ENCODE measurements at regions not wholly inside any gene's neighbourhood (a gene's known extent, or its start where the extent isn't known, plus 50 kb on each side); places are given as distances from the start of the nearest gene placed in this dataset.

- Mint-ChIP-seq H3K4me3 (ENCODE audit: unreplicated experiment) (no peak overlapping the region), H3K36me3 (ENCODE audit: insufficient read depth, unreplicated experiment) (no peaks in the 10 kb centered on the region), H3K4me1 (ENCODE audit: low read depth, unreplicated experiment) (no peaks in the 10 kb centered on the region), H3K27ac (ENCODE audit: unreplicated experiment) (no peak overlapping the region), H3K9me3 (ENCODE audit: unreplicated experiment) (no peaks in the 10 kb centered on the region), H3K27me3 (ENCODE audit: insufficient read depth, unreplicated experiment) (no peaks in the 10 kb centered on the region)
- Histone ChIP-seq H3K9me3 (no peaks in the 10 kb centered on the region), H3K4me3 (ENCODE audit: low read depth, low read length) (no peak overlapping the region), H3K4me1 (no peaks in the 10 kb centered on the region), H3K27me3 (replicated peaks; ENCODE audit: control insufficient read depth, insufficient read depth, low read length) (no peaks in the 10 kb centered on the region), H3K36me3 (ENCODE audit: control insufficient read depth, insufficient read depth, low read length) (no peaks in the 10 kb centered on the region)
- DNase-seq = peak in 1 of 2 experiments; percentile 2
- no TSS peak for BruUV-seq (replicated peaks)
- POLR2A ChIA-PET = no interaction called here
- CTCF ChIA-PET = no interaction called here
- TF ChIP-seq, protein P1, sequence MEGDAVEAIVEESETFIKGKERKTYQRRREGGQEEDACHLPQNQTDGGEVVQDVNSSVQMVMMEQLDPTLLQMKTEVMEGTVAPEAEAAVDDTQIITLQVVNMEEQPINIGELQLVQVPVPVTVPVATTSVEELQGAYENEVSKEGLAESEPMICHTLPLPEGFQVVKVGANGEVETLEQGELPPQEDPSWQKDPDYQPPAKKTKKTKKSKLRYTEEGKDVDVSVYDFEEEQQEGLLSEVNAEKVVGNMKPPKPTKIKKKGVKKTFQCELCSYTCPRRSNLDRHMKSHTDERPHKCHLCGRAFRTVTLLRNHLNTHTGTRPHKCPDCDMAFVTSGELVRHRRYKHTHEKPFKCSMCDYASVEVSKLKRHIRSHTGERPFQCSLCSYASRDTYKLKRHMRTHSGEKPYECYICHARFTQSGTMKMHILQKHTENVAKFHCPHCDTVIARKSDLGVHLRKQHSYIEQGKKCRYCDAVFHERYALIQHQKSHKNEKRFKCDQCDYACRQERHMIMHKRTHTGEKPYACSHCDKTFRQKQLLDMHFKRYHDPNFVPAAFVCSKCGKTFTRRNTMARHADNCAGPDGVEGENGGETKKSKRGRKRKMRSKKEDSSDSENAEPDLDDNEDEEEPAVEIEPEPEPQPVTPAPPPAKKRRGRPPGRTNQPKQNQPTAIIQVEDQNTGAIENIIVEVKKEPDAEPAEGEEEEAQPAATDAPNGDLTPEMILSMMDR (IDR thresholded peaks at IDR 0.05; ENCODE audit: insufficient read depth in 1 of 2, low read depth in 1 of 2, low read length in 1 of 2, severe bottlenecking in 1 of 2, unreplicated experiment in 1 of 2) = peak; percentile 15 to 58
- intact Hi-C loops (cut with micrococcal nuclease; ENCODE audit: unreplicated experiment) = loop anchor here (1.0 to 2.0 kb wide), 4 partner anchors 413 to 666 kb away; no protein-coding TSS in a partner anchor
These were observed 1359.8 kb downstream of the ZPLD1 start for GRCh38 chr3:103794656-103795055.

GRCh38 chr3:103796068-103796467, 1361.3 kb downstream of the ZPLD1 start:
- Mint-ChIP-seq H3K9me3 (ENCODE audit: unreplicated experiment) (no peaks in the 10 kb centered on the region), H3K4me3 (ENCODE audit: unreplicated experiment) (no peak overlapping the region), H3K27ac (ENCODE audit: unreplicated experiment) (no peak overlapping the region), H3K27me3 (ENCODE audit: insufficient read depth, unreplicated experiment) (no peaks in the 10 kb centered on the region), H3K4me1 (ENCODE audit: low read depth, unreplicated experiment) (no peaks in the 10 kb centered on the region), H3K36me3 (ENCODE audit: insufficient read depth, unreplicated experiment) (no peaks in the 10 kb centered on the region)
- no peak for DNase-seq
- Histone ChIP-seq H3K36me3 (ENCODE audit: control insufficient read depth, insufficient read depth, low read length) (no peaks in the 10 kb centered on the region), H3K27me3 (replicated peaks; ENCODE audit: control insufficient read depth, insufficient read depth, low read length) (no peaks in the 10 kb centered on the region), H3K4me3 (ENCODE audit: low read depth, low read length) (no peak overlapping the region), H3K9me3 (no peaks in the 10 kb centered on the region), H3K4me1 (no peaks in the 10 kb centered on the region)
- CTCF ChIA-PET = no interaction called here
- TF ChIP-seq, protein P1 (IDR thresholded peaks at IDR 0.05; ENCODE audit: insufficient read depth in 1 of 2, low read depth in 1 of 2, low read length in 1 of 2, severe bottlenecking in 1 of 2, unreplicated experiment in 1 of 2) = no peak
- POLR2A ChIA-PET = no interaction called here
- intact Hi-C loops (cut with micrococcal nuclease; ENCODE audit: unreplicated experiment) = no loop called here
- no TSS peak for BruUV-seq (replicated peaks)

DNA sequence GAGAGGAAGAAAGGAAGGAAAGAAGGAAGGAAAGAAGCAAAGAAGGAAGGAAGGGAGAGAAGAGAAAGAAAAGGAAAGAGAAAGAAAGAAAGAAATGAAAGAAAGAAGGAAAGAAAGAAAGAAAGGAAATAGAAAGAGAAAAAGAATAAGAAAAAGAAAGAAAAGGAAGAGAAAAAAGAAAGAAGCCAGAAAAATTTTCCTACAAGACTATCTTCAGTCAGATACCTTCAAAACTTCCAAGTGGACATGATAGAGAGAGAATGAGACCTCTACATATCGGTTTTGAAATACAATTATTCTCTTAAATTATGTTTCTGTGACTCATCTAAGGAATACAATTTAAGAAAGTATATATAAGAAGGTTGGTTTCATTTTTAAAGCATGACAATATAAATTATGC, 1369.0 kb downstream of the ZPLD1 start:
- Histone ChIP-seq H3K27me3 (replicated peaks; ENCODE audit: control insufficient read depth, insufficient read depth, low read length) (no peaks in the 10 kb centered on the region), H3K36me3 (ENCODE audit: control insufficient read depth, insufficient read depth, low read length) (no peaks in the 10 kb centered on the region), H3K4me3 (ENCODE audit: low read depth, low read length) (no peak overlapping the region), H3K4me1 (no peaks in the 10 kb centered on the region), H3K9me3 (no peaks in the 10 kb centered on the region)
- POLR2A ChIA-PET = no interaction called here
- Mint-ChIP-seq H3K27me3 (ENCODE audit: insufficient read depth, unreplicated experiment) (no peaks in the 10 kb centered on the region), H3K27ac (ENCODE audit: unreplicated experiment) (no peak overlapping the region), H3K36me3 (ENCODE audit: insufficient read depth, unreplicated experiment) (no peaks in the 10 kb centered on the region), H3K4me1 (ENCODE audit: low read depth, unreplicated experiment) (no peaks in the 10 kb centered on the region), H3K9me3 (ENCODE audit: unreplicated experiment) (no peaks in the 10 kb centered on the region), H3K4me3 (ENCODE audit: unreplicated experiment) (no peak overlapping the region)
- no TSS peak for BruUV-seq (replicated peaks)
- no peak for DNase-seq
- CTCF ChIA-PET = no interaction called here
- intact Hi-C loops (cut with micrococcal nuclease; ENCODE audit: unreplicated experiment) = no loop called here
- TF ChIP-seq, protein P1 (IDR thresholded peaks at IDR 0.05; ENCODE audit: insufficient read depth in 1 of 2, low read depth in 1 of 2, low read length in 1 of 2, severe bottlenecking in 1 of 2, unreplicated experiment in 1 of 2) = no peak

All from Caco-2 (cell line).